ENCODE measurements at regions not wholly inside any gene's neighbourhood (a gene's known extent, or its start where the extent isn't known, plus 50 kb on each side); places are given as distances from the start of the nearest gene placed in this dataset.

DNA sequence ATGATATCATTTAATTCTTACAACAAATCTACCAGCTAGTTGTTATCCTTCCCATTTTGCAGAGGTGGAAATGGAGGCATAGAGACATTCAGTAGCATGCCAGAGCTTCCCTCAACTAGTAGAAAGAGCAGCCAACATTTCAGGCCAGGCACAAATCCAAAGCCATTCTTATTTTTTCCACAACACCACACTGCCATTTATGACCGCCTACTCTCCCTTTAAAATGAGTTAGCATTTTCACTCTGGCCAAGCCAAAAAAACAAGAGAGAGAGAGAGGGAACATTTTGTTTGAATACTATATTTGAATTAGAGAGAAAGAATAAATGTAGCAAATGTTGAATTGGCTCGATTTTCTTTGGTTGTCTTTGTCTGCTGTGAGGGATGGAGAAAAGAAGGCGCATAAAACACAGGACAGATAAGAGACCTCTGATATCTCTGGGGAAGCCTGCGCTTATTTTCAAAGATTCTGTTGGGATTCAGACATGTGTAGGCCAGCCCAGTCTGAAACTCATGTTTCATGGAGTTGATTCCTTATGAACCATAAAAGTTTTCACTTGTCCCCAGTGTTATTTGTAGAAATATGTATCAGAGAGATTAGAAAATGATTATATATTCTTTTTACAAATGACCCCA lies 265.7 kb downstream of the RAB28 start:
- POLR2A ChIA-PET (ENCODE audit: low non-redundant PET) = no interaction called here
- no peak for DNase-seq (ENCODE audit: low spot score)
- intact Hi-C loops (cut with micrococcal nuclease; ENCODE audit: unreplicated experiment) = no loop called here

DNA sequence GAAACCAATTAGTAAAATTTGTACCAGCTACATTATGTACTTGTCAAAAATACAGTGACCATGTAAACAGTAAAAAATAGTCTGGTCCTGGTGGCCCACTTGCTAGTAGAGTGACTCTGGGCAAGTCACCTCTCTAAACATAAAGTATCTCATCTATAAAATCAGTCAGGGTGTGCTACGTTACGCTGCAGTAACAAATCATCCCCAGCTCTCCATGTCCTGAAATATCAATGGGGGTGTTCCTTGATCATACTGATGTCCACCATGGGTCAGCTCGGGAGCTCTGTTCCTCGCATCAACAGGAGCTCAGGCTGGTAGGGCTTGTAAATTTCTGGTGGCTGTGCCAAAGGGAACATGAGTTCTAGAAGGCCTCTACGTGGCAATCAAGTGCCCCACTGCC lies 268.6 kb downstream of the RAB28 start:
- no peak for DNase-seq (ENCODE audit: low spot score)
- Histone ChIP-seq H3K27me3 (replicated peaks; ENCODE audit: insufficient read depth, low read depth, low read length, poor library complexity) (no peaks in the 10 kb centered on the region), H3K9me3 (ENCODE audit: low read depth, low read length, poor library complexity, severe bottlenecking) (no peaks in the 10 kb centered on the region), H3K4me1 (ENCODE audit: insufficient read depth, low read length, poor library complexity, severe bottlenecking) (no peaks in the 10 kb centered on the region), H3K27ac (ENCODE audit: low read depth, low read length, poor library complexity, severe bottlenecking) (no peak overlapping the region), H3K4me3 (ENCODE audit: low read depth, low read length, poor library complexity, severe bottlenecking) (no peak overlapping the region), H3K36me3 (ENCODE audit: insufficient read depth, low read length, poor library complexity, severe bottlenecking) (no peaks in the 10 kb centered on the region)
- TF ChIP-seq, protein P1, sequence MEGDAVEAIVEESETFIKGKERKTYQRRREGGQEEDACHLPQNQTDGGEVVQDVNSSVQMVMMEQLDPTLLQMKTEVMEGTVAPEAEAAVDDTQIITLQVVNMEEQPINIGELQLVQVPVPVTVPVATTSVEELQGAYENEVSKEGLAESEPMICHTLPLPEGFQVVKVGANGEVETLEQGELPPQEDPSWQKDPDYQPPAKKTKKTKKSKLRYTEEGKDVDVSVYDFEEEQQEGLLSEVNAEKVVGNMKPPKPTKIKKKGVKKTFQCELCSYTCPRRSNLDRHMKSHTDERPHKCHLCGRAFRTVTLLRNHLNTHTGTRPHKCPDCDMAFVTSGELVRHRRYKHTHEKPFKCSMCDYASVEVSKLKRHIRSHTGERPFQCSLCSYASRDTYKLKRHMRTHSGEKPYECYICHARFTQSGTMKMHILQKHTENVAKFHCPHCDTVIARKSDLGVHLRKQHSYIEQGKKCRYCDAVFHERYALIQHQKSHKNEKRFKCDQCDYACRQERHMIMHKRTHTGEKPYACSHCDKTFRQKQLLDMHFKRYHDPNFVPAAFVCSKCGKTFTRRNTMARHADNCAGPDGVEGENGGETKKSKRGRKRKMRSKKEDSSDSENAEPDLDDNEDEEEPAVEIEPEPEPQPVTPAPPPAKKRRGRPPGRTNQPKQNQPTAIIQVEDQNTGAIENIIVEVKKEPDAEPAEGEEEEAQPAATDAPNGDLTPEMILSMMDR (conservative IDR thresholded peaks at IDR 0.05; ENCODE audit: low read depth, low read length) = no peak
- TF ChIP-seq EZH2 (IDR thresholded peaks at IDR 0.05; ENCODE audit: borderline replicate concordance, low read depth, low read length, poor library complexity, severe bottlenecking) = no peak
- CTCF ChIA-PET = no interaction called here
- intact Hi-C loops (cut with micrococcal nuclease; ENCODE audit: unreplicated experiment) = no loop called here
- BruUV-seq (replicated peaks) = no TSS peak
- POLR2A ChIA-PET (ENCODE audit: low non-redundant PET) = no interaction called here

More for the DNA sequence above, 265.7 kb downstream of the RAB28 start:
- CTCF ChIA-PET = no interaction called here
- H3K4me1 ChIP-seq (ENCODE audit: insufficient read depth, low read length, poor library complexity, severe bottlenecking) = no peaks in the 10 kb centered on the region
- H3K4me3 ChIP-seq (ENCODE audit: low read depth, low read length, poor library complexity, severe bottlenecking) = no peak overlapping the region
- no TSS peak for BruUV-seq (replicated peaks)
- TF ChIP-seq, protein P1 (conservative IDR thresholded peaks at IDR 0.05; ENCODE audit: low read depth, low read length) = no peak
- TF ChIP-seq EZH2 (IDR thresholded peaks at IDR 0.05; ENCODE audit: borderline replicate concordance, low read depth, low read length, poor library complexity, severe bottlenecking) = no peak
- no peaks in the 10 kb centered on the region for H3K9me3 ChIP-seq (ENCODE audit: low read depth, low read length, poor library complexity, severe bottlenecking)
- no peaks in the 10 kb centered on the region for H3K36me3 ChIP-seq (ENCODE audit: insufficient read depth, low read length, poor library complexity, severe bottlenecking)
- H3K27ac ChIP-seq (ENCODE audit: low read depth, low read length, poor library complexity, severe bottlenecking) = no peak overlapping the region
- no peaks in the 10 kb centered on the region for H3K27me3 ChIP-seq (replicated peaks; ENCODE audit: insufficient read depth, low read depth, low read length, poor library complexity)

DNA sequence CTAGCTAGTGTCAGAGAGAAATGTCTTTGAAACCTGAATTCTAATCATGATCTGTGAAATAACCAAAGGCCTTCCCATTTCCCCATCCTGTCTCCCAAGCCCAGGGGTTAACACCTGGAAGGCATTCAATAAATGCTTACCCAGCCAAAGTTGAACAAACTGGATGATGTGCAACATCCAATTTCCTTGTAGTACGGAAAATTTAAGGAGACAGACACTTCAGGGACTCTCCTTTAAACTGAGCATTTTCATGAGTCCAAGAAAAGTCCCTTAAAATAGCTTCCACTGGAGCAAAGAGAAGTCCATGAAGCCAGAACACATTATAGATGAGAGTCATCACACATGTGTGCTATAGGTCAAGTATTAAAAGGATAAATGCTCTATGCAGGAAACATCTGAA lies 271.2 kb downstream of the RAB28 start:
- Histone ChIP-seq H3K36me3 (ENCODE audit: insufficient read depth, low read length, poor library complexity, severe bottlenecking) (no peaks in the 10 kb centered on the region), H3K27ac (ENCODE audit: low read depth, low read length, poor library complexity, severe bottlenecking) (no peak overlapping the region), H3K4me1 (ENCODE audit: insufficient read depth, low read length, poor library complexity, severe bottlenecking) (no peaks in the 10 kb centered on the region), H3K4me3 (ENCODE audit: low read depth, low read length, poor library complexity, severe bottlenecking) (no peak overlapping the region), H3K9me3 (ENCODE audit: low read depth, low read length, poor library complexity, severe bottlenecking) (no peaks in the 10 kb centered on the region), H3K27me3 (replicated peaks; ENCODE audit: insufficient read depth, low read depth, low read length, poor library complexity) (no peaks in the 10 kb centered on the region)
- POLR2A ChIA-PET (ENCODE audit: low non-redundant PET) = no interaction called here
- intact Hi-C loops (cut with micrococcal nuclease; ENCODE audit: unreplicated experiment) = no loop called here
- CTCF ChIA-PET = no interaction called here
- no peak for DNase-seq (ENCODE audit: low spot score)
- BruUV-seq (replicated peaks) = no TSS peak
- TF ChIP-seq EZH2 (IDR thresholded peaks at IDR 0.05; ENCODE audit: borderline replicate concordance, low read depth, low read length, poor library complexity, severe bottlenecking) = no peak
- TF ChIP-seq, protein P1 (conservative IDR thresholded peaks at IDR 0.05; ENCODE audit: low read depth, low read length) = no peak

Data from A673 (cell line).